GM06990 (cell line): ENCODE measurements at regions not wholly inside any gene's neighbourhood (a gene's known extent, or its start where the extent isn't known, plus 50 kb on each side); places are given as distances from the start of the nearest gene placed in this dataset.

ENCODE experiments used
- DNase-seq: peaks from one replicate; pipeline ENCODE4 v3.0.0-alpha.2; 2011; ENCODE audit not compliant: insufficient read length; ENCODE audit errors: extremely low read depth
- H3K27me3 ChIP-seq: replicated peaks from 2 replicates; pipeline ENCODE4 v1.6.0; 2011; ENCODE audit warnings: low read length; ENCODE audit not compliant: control insufficient read depth, insufficient read depth
- H3K36me3 ChIP-seq: 2 replicates; pipeline ENCODE4 v1.5.1; 2011; ENCODE audit warnings: low read length; ENCODE audit not compliant: control insufficient read depth, insufficient read depth
- H3K4me3 ChIP-seq: replicated peaks from 2 replicates; pipeline ENCODE4 v1.5.1; 2011; ENCODE audit warnings: low read depth, mild to moderate bottlenecking, control low read depth, low read length
- CTCF ChIP-seq: IDR thresholded peaks from 2 replicates; pipeline ENCODE4 v1.5.1; 2011; ENCODE audit warnings: low read length, control low read depth, mild to moderate bottlenecking, inconsistent platforms; ENCODE audit not compliant: insufficient read depth, poor library complexity, severe bottlenecking

DNA sequence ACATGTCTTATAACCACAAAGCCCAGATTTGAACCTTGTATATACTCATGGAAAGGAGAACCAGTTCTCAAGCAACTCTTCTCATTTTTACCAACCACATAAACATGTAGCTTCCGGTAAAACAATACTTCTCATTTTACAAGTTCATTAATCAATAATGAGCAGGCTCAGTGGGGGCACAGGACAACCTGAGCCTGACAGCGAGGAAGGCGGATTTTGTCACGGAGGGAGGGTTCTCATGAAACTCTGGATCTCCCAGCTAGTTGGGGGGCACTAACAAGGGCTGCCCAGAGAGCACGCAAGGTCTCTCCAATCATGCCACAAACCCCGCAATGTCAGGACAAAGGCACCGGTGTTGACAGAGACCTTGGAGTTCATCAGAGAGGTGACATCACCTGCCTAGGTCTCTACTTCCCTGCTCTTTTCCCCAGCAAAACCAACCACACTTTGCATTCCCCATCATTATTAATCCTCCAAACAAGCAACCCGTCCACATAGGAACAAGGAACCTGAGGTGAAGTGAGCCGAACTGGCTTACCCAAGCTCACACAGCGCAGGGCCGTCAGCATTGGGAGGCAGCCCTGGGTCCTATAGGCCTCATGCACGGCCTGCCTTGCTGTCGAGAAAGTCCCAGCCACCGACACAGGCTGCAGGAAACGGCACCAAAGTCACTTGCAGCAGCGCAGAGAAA, 192.1 kb upstream of the KLF14 start:
- no peak for TF ChIP-seq CTCF
- Histone ChIP-seq H3K27me3 (no peaks in the 10 kb centered on the region), H3K36me3 (peaks cover 12% of the 10 kb centered on the region), H3K4me3 (no peak overlapping the region)
- DNase-seq = no peak

DNA sequence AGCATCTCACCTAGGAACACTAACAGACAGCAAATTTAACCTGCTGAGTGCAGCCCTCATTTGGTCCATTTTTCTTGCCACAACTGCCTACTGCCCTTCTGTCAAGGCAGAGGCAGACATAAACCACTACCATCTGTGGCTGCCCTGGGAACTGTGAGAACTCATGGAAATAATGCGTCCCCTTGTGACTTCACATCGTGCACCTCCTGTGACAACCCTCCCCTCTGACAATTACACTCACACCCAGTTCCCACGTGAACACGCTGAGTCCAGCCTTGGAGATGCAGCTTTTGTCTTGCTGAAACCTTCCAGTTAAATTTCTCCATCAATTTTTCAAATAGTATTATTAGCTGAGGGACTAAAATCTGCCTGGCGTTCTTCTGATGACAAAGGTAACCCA, 193.1 kb upstream of the KLF14 start:
- DNase-seq = no peak
- Histone ChIP-seq H3K4me3 (no peak overlapping the region), H3K36me3 (peaks cover 8% of the 10 kb centered on the region), H3K27me3 (no peaks in the 10 kb centered on the region)
- TF ChIP-seq CTCF = no peak

DNA sequence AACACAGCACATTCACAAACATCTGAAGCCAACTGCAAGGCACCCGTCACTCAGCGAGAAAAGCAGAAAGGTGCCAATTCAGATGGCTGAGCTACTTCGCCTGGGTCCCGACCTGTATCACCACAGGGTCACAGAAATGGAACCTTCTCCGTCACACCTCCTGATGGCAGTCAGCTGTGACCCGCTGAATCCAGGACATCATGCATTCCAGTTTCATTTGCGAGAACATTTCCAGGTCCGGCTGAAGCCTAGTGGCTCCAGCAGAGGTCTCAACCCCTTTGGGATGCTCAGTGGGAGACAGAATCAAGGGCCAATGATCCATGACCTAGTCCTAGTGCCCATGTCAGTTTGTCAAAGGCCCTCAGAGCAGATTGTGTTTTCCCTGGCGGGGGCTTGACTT, 193.6 kb upstream of the KLF14 start:
- no peaks in the 10 kb centered on the region for H3K27me3 ChIP-seq
- no peak for TF ChIP-seq CTCF
- peaks cover 6% of the 10 kb centered on the region; the same call in 1 of the 2 replicates for H3K36me3 ChIP-seq
- DNase-seq = no peak
- H3K4me3 ChIP-seq = no peak overlapping the region

GRCh38 chr7:130929896-130930659, 196.1 kb upstream of the KLF14 start:
- TF ChIP-seq CTCF = no peak
- Histone ChIP-seq H3K36me3 (peaks cover 6% of the 10 kb centered on the region), H3K27me3 (no peaks in the 10 kb centered on the region), H3K4me3 (no peak overlapping the region)
- no peak for DNase-seq

DNA sequence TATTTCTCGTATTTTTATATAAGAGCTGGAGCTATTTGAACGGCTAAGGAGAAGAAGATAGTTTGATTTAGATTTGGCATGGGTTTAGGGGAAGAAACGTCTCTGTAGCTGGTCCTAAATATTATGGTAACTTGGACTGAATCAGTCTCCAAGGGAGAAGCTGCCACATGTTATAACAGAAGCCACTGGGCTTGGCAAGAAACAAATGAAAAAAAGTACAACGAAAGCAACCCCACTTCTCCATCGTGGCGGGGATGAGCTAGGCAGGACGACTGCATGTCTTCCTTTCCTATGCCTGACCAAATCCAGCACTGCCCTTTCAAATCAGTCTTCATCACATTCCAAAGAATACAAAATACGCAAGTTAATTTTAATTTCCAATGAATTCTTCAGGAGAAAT, 196.7 kb upstream of the KLF14 start:
- no peak for DNase-seq
- peaks cover 11% of the 10 kb centered on the region for H3K36me3 ChIP-seq
- H3K4me3 ChIP-seq = no peak overlapping the region
- no peak for TF ChIP-seq CTCF
- H3K27me3 ChIP-seq = no peaks in the 10 kb centered on the region
